ENCODE measurements at regions not wholly inside any gene's neighbourhood (a gene's known extent, or its start where the extent isn't known, plus 50 kb on each side); places are given as distances from the start of the nearest gene placed in this dataset.

GRCh38 chrX:74160816-74161215, 143.2 kb upstream of the ZCCHC13 start:
- Histone ChIP-seq H3K14ac (replicated peaks; ENCODE audit: low read depth, low read length) (no peak overlapping the region), H2BK5ac (ENCODE audit: low read depth, low read length, poor library complexity, severe bottlenecking) (no peak overlapping the region), H2AFZ (replicated peaks; ENCODE audit: low read length, poor library complexity) (no peak overlapping the region), H3K4ac (ENCODE audit: low read depth, low read length) (no peak overlapping the region), H3K23ac (ENCODE audit: low read depth, low read length) (no peak overlapping the region), H2BK20ac (ENCODE audit: low read depth, low read length) (no peak overlapping the region), H3K36me3 (ENCODE audit: control insufficient read depth, insufficient read depth, low read length) (no peaks in the 10 kb centered on the region; the same call in 1 of the 2 replicates), H4K8ac (ENCODE audit: low read depth in 2 of 2, low read length in 2 of 2) (no peak overlapping the region), H3K18ac (ENCODE audit: low read depth, low read length) (no peak overlapping the region), H4K20me1 (ENCODE audit: insufficient read depth, low read length) (no peaks in the 10 kb centered on the region), H3K27me3 (ENCODE audit: control insufficient read depth, insufficient read depth, low read length) (peaks cover 3% of the 10 kb centered on the region; the same call in 1 of the 2 replicates), H2AK9ac (replicated peaks; ENCODE audit: low read depth, low read length, poor library complexity) (no peak overlapping the region), H4K91ac (ENCODE audit: insufficient read depth, low read depth, low read length) (no peak overlapping the region), H3K9ac (ENCODE audit: low read depth, low read length) (no peak overlapping the region), H2BK120ac (ENCODE audit: low read depth, low read length) (no peak overlapping the region), H3K4me3 (ENCODE audit: insufficient read depth, low read depth, low read length) (no peak overlapping the region), H2BK15ac (ENCODE audit: low read depth, low read length) (no peak overlapping the region), H3K27ac (ENCODE audit: insufficient read depth, low read length) (no peak overlapping the region), H3K4me2 (ENCODE audit: low read depth, low read length) (no peak overlapping the region), H3K9me3 (ENCODE audit: control insufficient read depth, insufficient read depth, low read length) (no peaks in the 10 kb centered on the region), H2AK5ac (ENCODE audit: low read depth, low read length) (no peak overlapping the region), H3K9me1 (ENCODE audit: insufficient read depth, low read length) (no peaks in the 10 kb centered on the region), H4K5ac (ENCODE audit: low read depth, low read length) (no peak overlapping the region), H3K79me1 (ENCODE audit: low read depth in 1 of 2, low read length in 2 of 2) (no peaks in the 10 kb centered on the region; a peak in 1 of 4 replicates), H3K4me1 (ENCODE audit: control insufficient read depth, insufficient read depth, low read length) (no peaks in the 10 kb centered on the region), H3K56ac (ENCODE audit: extremely low read depth, insufficient read depth, low read length) (no peak overlapping the region)
- in situ Hi-C loops (cut with MboI; ENCODE audit: low sequenced_read_pairs) = no loop called here
- ATAC-seq (ENCODE audit: low read depth) (no peak), DNase-seq (no peak)
- BruUV-seq (replicated peaks) = no TSS peak
- no CpG with 5 or more reads among the region's 3 CpGs for WGBS, 2 experiments (ENCODE audit: extremely low coverage in 2 of 2, insufficient read length in 1 of 2)
- intact Hi-C loops (cut with micrococcal nuclease) = no loop called here
- TF ChIP-seq USF2 (IDR thresholded peaks at IDR 0.05; ENCODE audit: low read depth, low read length) (no peak), CHD1 (IDR thresholded peaks at IDR 0.05; ENCODE audit: low read depth, low read length) (no peak), MXI1 (IDR thresholded peaks at IDR 0.05; ENCODE audit: borderline replicate concordance, low read depth, low read length) (no peak), CEBPB (IDR thresholded peaks at IDR 0.05; ENCODE audit: low read depth, low read length) (no peak), CTCF (conservative IDR thresholded peaks at IDR 0.05; ENCODE audit: low read depth, low read length) (no peak), FOS (IDR thresholded peaks at IDR 0.05; ENCODE audit: low read depth, low read length) (no peak), NFE2L2 (IDR thresholded peaks at IDR 0.05; ENCODE audit: low read depth, low read length) (no peak), RAD21 (IDR thresholded peaks at IDR 0.05; ENCODE audit: low read length) (no peak), RFX5 (IDR thresholded peaks at IDR 0.05; ENCODE audit: low read depth, low read length) (no peak), MAZ (IDR thresholded peaks at IDR 0.05; ENCODE audit: borderline replicate concordance, low read depth, low read length) (no peak), POLR2A (IDR thresholded peaks at IDR 0.05; ENCODE audit: low read depth, low read length) (no peak), SMC3 (IDR thresholded peaks at IDR 0.05; ENCODE audit: low read depth, low read length) (no peak), MAFK (IDR thresholded peaks at IDR 0.05; ENCODE audit: low read depth, low read length) (no peak), RCOR1 (IDR thresholded peaks at IDR 0.05; ENCODE audit: insufficient replicate concordance, low read length) (no peak), BHLHE40 (IDR thresholded peaks at IDR 0.05; ENCODE audit: low read depth, low read length) (no peak), ELK1 (IDR thresholded peaks at IDR 0.05; ENCODE audit: borderline replicate concordance, low read depth, low read length) (no peak)
- dilution Hi-C loops (cut with HindIII; ENCODE audit: low sequenced_read_pairs, unreplicated experiment) = no loop called here
- POLR2A ChIA-PET (ENCODE audit: unreplicated experiment) = no interaction called here
- CTCF ChIA-PET = no interaction called here

All from IMR-90 (cell line).